Upper lobe of left lung (tissue), 6 donors: ENCODE measurements at regions not wholly inside any gene's neighbourhood (a gene's known extent, or its start where the extent isn't known, plus 50 kb on each side); places are given as distances from the start of the nearest gene placed in this dataset.
"Not testable (repeated sequence)": the region's sequence is repeated elsewhere in the genome, so short reads cannot be mapped to it uniquely, and the experiment has no call there.

Source experiments
- ATAC-seq, 2 donors: fragments of 200-7000 bp; cut with Tn5 transposase; one replicate each; pipeline ENCODE4 v1.9.1; 2022; ENCODE audit warnings: mild to moderate bottlenecking in 2 of 2, moderate library complexity in 2 of 2; ENCODE audit not compliant: low FRiP score in 2 of 2
- DNase-seq, 2 donors: peaks; one replicate each; pipeline ENCODE4 v3.0.0-alpha.2; 2019 to 2020
- H3K27ac ChIP-seq, 4 donors: fragments of 200-600 bp; sonication (generic); one replicate each; pipeline ENCODE4 v1.5.1; 2016 to 2019
- H3K27me3 ChIP-seq, 4 donors: fragments of 200-600 bp; sonication (generic); one replicate each; pipeline ENCODE4 v1.5.1; 2017 to 2019
- H3K36me3 ChIP-seq, 4 donors: fragments of 200-600 bp; sonication (generic); one replicate each; pipeline ENCODE4 v1.5.1; 2016 to 2019
- H3K4me1 ChIP-seq, 4 donors: fragments of 200-600 bp; sonication (generic); one replicate each; pipeline ENCODE4 v1.5.1; 2018 to 2019
- H3K4me3 ChIP-seq, 4 donors: fragments of 200-600 bp; sonication (generic); one replicate each; pipeline ENCODE4 v1.5.1; 2017 to 2019; ENCODE audit warnings: mild to moderate bottlenecking in 2 of 4, moderate library complexity in 1 of 4
- H3K9me3 ChIP-seq, 4 donors: fragments of 200-600 bp; sonication (generic); one replicate each; pipeline ENCODE4 v1.5.1; 2018 to 2019
- EP300 ChIP-seq, 4 donors: sonication (generic); formaldehyde crosslinking; IDR thresholded peaks; one replicate each; pipeline ENCODE4 v1.5.1; 2017; ENCODE audit warnings: antibody characterized with exemption in 4 of 4, control low read depth in 2 of 4
- POLR2A ChIP-seq, 4 donors: fragments of 450-650 bp; IDR thresholded peaks; one replicate each; pipeline ENCODE4 v1.5.1; 2016 to 2017; ENCODE audit warnings: antibody characterized with exemption in 4 of 4, mild to moderate bottlenecking in 2 of 4
- POLR2AphosphoS5 ChIP-seq, 2 donors: sonication (generic); formaldehyde crosslinking; IDR thresholded peaks; one replicate each; pipeline ENCODE4 v1.5.1; 2017; ENCODE audit warnings: antibody characterized with exemption in 2 of 2
- WGBS, 2 donors: methylation state at CpG; one replicate each; pipeline ENCODE4 v1.1.5; 2017 to 2018; 5-methylcytosine and 5-hydroxymethylcytosine counted together
- TF ChIP-seq, protein P1 (sequence below), 6 experiments: fragments of 450-650 bp in 4 of 6; fragments of 200-600 bp in 2 of 6; sonication (generic) in 2 of 6; IDR thresholded peaks; one replicate each; pipeline ENCODE4 v1.5.1; 2016 to 2019; ENCODE audit warnings: antibody characterized with exemption in 6 of 6
- donor health status: DM: no; HTN: no; CAD: no; lungs with moderate emphysema.
- donor health status: DM: no; HTN: yes; CAD: no; lungs with severe emphysema.

DNA sequence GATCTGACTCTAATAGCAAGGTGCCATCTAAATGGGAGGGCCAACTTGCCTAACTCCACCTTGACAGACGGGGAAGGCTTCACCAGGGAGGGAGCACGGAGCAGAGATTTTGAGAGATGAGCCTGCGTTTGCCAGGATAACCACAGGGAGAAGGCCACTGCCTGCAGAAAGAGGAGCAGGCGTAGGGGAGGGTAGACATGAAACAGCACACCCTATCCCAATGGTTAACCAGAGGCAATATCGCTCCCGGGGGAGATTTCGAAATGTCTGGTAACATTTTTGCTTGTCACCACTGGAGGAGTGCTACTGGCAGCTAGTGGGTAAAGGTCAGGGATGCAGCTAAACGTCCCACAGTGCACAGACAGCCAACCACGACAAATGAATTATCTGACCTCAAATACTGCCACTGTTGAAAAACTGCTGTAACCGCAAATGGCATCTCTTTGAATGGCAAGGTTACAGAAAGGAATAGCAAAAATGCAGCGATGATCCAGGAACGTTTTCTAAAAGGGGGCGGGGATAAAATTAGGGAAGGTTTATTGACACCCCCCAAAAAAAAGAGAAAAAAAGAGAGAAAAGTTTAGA is 126.0 kb upstream of the ATF7IP start:
- no peaks in the 10 kb centered on the region for H3K27me3 ChIP-seq
- peak overlapping the region in 2 of 4 donors; percentile 58 to 61 for H3K27ac ChIP-seq
- H3K4me1 ChIP-seq = peaks cover 0 to 13% (median 9%) of the 10 kb centered on the region in 4 donors
- DNase-seq = peak in 1 of 2 donors; percentile 59
- H3K36me3 ChIP-seq = no peaks in the 10 kb centered on the region
- H3K9me3 ChIP-seq = peaks cover 5 to 24% (median 11%) of the 10 kb centered on the region in 4 donors
- peak; percentile 46 to 86 for ATAC-seq
- peak overlapping the region in 3 of 4 donors; percentile 10 to 26 (median 14) for H3K4me3 ChIP-seq
- WGBS, 2 donors = 32 to 42% methylated on average over 13 of the region's 13 CpGs
- no peak for TF ChIP-seq POLR2A (IDR thresholded peaks at IDR 0.05)
- peak in 1 of 2 donors; percentile 20 for TF ChIP-seq POLR2AphosphoS5 (IDR thresholded peaks at IDR 0.05)
- TF ChIP-seq, protein P1, sequence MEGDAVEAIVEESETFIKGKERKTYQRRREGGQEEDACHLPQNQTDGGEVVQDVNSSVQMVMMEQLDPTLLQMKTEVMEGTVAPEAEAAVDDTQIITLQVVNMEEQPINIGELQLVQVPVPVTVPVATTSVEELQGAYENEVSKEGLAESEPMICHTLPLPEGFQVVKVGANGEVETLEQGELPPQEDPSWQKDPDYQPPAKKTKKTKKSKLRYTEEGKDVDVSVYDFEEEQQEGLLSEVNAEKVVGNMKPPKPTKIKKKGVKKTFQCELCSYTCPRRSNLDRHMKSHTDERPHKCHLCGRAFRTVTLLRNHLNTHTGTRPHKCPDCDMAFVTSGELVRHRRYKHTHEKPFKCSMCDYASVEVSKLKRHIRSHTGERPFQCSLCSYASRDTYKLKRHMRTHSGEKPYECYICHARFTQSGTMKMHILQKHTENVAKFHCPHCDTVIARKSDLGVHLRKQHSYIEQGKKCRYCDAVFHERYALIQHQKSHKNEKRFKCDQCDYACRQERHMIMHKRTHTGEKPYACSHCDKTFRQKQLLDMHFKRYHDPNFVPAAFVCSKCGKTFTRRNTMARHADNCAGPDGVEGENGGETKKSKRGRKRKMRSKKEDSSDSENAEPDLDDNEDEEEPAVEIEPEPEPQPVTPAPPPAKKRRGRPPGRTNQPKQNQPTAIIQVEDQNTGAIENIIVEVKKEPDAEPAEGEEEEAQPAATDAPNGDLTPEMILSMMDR (IDR thresholded peaks at IDR 0.05) = peak in 3 of 6 experiments; percentile 16 to 22 (median 17)

DNA sequence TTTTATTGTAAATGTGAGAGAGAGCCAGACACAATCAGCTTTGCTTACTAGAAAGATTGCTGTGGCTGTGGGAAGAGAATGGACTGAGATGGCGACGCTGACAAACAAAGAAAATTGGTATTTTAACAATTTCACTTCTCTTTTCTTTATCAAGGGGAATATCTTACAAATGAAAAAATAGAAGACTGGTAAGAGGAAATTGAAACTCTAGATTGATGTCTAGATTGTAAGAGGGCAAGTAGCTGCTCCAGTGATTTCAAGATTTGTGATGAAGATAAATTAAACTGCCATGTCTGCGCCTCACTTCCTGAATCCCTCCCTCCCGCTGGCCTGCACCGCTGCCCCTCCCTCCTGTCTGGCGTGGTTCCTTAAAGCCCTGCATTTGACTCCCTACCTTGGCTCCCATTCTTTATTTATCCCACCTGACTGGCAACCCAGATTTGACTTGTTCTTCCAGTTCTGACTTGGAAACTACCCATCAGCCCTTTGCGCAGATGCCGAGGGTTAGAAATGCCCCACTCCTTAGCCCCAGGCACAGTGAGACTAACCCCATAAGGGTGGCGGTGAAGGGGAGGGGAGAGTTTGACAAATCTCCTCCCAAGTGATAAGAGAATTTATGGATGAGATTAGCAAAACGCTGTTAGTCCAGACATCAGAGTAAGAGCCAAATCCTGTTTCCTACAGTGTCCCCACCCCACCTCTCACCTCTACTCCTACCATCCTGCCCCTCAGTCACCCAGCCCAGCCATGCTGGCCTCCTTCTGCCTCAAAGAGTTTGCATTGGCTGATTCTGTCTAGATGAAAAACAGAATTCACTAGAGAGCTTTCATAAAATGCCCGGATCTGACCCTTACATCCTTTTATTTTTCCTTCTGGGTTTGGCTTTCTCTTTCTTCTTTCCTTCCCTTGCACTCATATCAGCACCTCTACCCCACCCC is 125.3 kb upstream of the ATF7IP start:
- peaks cover 5 to 24% (median 11%) of the 10 kb centered on the region in 4 donors for H3K9me3 ChIP-seq
- no peaks in the 10 kb centered on the region for H3K36me3 ChIP-seq
- H3K27ac ChIP-seq = peak overlapping the region in 2 of 4 donors; percentile 58 to 61
- no peak for TF ChIP-seq POLR2A (IDR thresholded peaks at IDR 0.05)
- TF ChIP-seq, protein P1 (IDR thresholded peaks at IDR 0.05) = no peak
- TF ChIP-seq EP300 (IDR thresholded peaks at IDR 0.05) = no peak
- TF ChIP-seq POLR2AphosphoS5 (IDR thresholded peaks at IDR 0.05) = no peak
- H3K4me3 ChIP-seq = peak overlapping the region in 3 of 4 donors; percentile 10 to 26 (median 14)
- peaks cover 0 to 13% (median 9%) of the 10 kb centered on the region in 4 donors for H3K4me1 ChIP-seq
- peak in 1 of 2 donors; percentile 51 for DNase-seq
- WGBS, 2 donors = 35 to 40% methylated on average over 11 of the region's 11 CpGs
- ATAC-seq = peak in 1 of 2 donors; percentile 71
- H3K27me3 ChIP-seq = no peaks in the 10 kb centered on the region

GRCh38 chr12:14240873-14241220 is 124.6 kb upstream of the ATF7IP start:
- ATAC-seq (no peak), DNase-seq (no peak)
- no peak overlapping the region for H3K4me3 ChIP-seq
- peaks cover 5 to 24% (median 11%) of the 10 kb centered on the region in 4 donors for H3K9me3 ChIP-seq
- no peak for TF ChIP-seq POLR2A (IDR thresholded peaks at IDR 0.05)
- TF ChIP-seq, protein P1 (IDR thresholded peaks at IDR 0.05) = no peak
- TF ChIP-seq POLR2AphosphoS5 (IDR thresholded peaks at IDR 0.05) = no peak
- no peak for TF ChIP-seq EP300 (IDR thresholded peaks at IDR 0.05)
- H3K27me3 ChIP-seq = no peaks in the 10 kb centered on the region
- no peak overlapping the region for H3K27ac ChIP-seq
- WGBS, 2 donors = 75 to 79% methylated on average over 4 of the region's 4 CpGs
- peaks cover 0 to 13% (median 9%) of the 10 kb centered on the region in 4 donors for H3K4me1 ChIP-seq
- no peaks in the 10 kb centered on the region for H3K36me3 ChIP-seq

DNA sequence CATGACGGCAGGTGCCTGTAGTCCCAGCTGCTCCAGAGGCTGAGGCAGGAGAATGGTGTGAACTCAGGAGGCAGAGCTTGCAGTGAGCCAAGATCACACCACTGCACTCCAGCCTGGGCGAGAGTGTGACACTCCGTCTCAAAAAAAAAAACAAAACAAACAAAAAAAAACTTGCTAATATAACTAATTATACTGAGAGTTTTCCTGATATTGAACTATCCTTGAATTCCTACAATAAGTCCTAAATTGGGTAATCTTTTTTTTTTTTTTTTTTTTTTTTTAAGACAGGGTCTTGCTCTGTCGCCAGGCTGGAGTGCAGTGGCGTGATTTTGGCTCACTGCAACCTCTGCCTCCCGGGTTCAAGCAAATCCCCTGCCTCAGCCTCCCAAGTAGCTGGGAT is 122.7 kb upstream of the ATF7IP start:
- not testable (repeated sequence) for H3K36me3 ChIP-seq, H3K27ac ChIP-seq, DNase-seq, H3K27me3 ChIP-seq, ATAC-seq, H3K4me3 ChIP-seq
- peaks cover 0 to 13% (median 9%) of the 10 kb centered on the region in 4 donors for H3K4me1 ChIP-seq
- peaks cover 5 to 24% (median 11%) of the 10 kb centered on the region in 4 donors for H3K9me3 ChIP-seq
- 95% methylated on average over 6 of the region's 6 CpGs for WGBS, 2 donors

GRCh38 chr12:14243941-14244340 is 121.5 kb upstream of the ATF7IP start:
- WGBS, 2 donors = 95 to 98% methylated on average over 2 of the region's 2 CpGs
- no peak for ATAC-seq
- H3K4me3 ChIP-seq = no peak overlapping the region
- DNase-seq = no peak
- H3K27ac ChIP-seq = no peak overlapping the region
- H3K4me1 ChIP-seq = peaks cover 0 to 12% (median 8%) of the 10 kb centered on the region in 4 donors
- peaks cover 5 to 24% (median 11%) of the 10 kb centered on the region in 4 donors for H3K9me3 ChIP-seq
- H3K36me3 ChIP-seq = no peaks in the 10 kb centered on the region
- TF ChIP-seq, protein P1 (IDR thresholded peaks at IDR 0.05) = no peak
- TF ChIP-seq POLR2A (IDR thresholded peaks at IDR 0.05) = no peak
- TF ChIP-seq POLR2AphosphoS5 (IDR thresholded peaks at IDR 0.05) = no peak
- TF ChIP-seq EP300 (IDR thresholded peaks at IDR 0.05) = no peak
- H3K27me3 ChIP-seq = no peaks in the 10 kb centered on the region
